Endothelial cell of umbilical vein (primary cell): ENCODE measurements at regions not wholly inside any gene's neighbourhood (a gene's known extent, or its start where the extent isn't known, plus 50 kb on each side); places are given as distances from the start of the nearest gene placed in this dataset.

Experiments used
- BruUV-seq: library from RNA; stranded (reverse); fragments of 400-500 nt; replicated peaks from 2 replicates; lab custom pipeline; 2021; lab: Mats Ljungman, UMichigan
- CTCF ChIA-PET: fragments of 300-600, 350-600 bp; sonication (Branson Sonifier 250); formaldehyde crosslinking; loops from one replicate; lab custom pipeline; 2021; ENCODE audit warnings: antibody characterized with exemption, inconsistent platforms; lab: Charles Lee
- POLR2A ChIA-PET: fragments of 300-600, 350-600 bp; sonication (Branson Sonifier 250); formaldehyde crosslinking; loops from one replicate; lab custom pipeline; 2021; ENCODE audit warnings: antibody characterized with exemption, inconsistent platforms; lab: Charles Lee
- DNase-seq: peaks from one replicate; pipeline ENCODE4 v3.0.0-alpha.2; 2011; ENCODE audit warnings: low read depth, low spot score
- FAIRE-seq: peaks from 2 replicates; lab custom pipeline; 2011; peaks lifted over from hg19 to GRCh38; lab: Jason Lieb, UNC
- H2AFZ ChIP-seq: 2 replicates; pipeline ENCODE4 v1.6.0; 2012; ENCODE audit warnings: low read depth, low read length, control low read depth, inconsistent platforms
- H3K27ac ChIP-seq: 2 replicates; pipeline ENCODE4 v1.5.1; 2011; ENCODE audit warnings: low read depth, mild to moderate bottlenecking, control low read depth, low read length, moderate library complexity; ENCODE audit not compliant: insufficient read depth
- H3K27me3 ChIP-seq, 2 experiments: 2 replicates each; pipeline versions ENCODE4 v1.6.0 to v1.6.1; 2011; ENCODE audit warnings: low read length in 2 of 2, mixed read lengths in 1 of 2; ENCODE audit not compliant: control insufficient read depth in 2 of 2, insufficient read depth in 2 of 2
- H3K36me3 ChIP-seq, 2 experiments: 2 replicates in 1 of 2; 3 replicates in 1 of 2; pipeline ENCODE4 v1.5.1; 2011; ENCODE audit warnings: low read length in 2 of 2, mild to moderate bottlenecking in 1 of 2, moderate library complexity in 1 of 2; ENCODE audit not compliant: control insufficient read depth in 2 of 2, insufficient read depth in 2 of 2; ENCODE audit errors: extremely low read depth in 1 of 2
- H3K4me1 ChIP-seq: 3 replicates; pipeline ENCODE4 v1.5.1; 2011; ENCODE audit warnings: mild to moderate bottlenecking, low read length; ENCODE audit not compliant: control insufficient read depth, insufficient read depth; ENCODE audit errors: extremely low read depth
- H3K4me2 ChIP-seq: 2 replicates; pipeline ENCODE4 v1.6.1; 2011; ENCODE audit warnings: low read length, control low read depth, mixed read lengths; ENCODE audit not compliant: insufficient read depth
- H3K4me3 ChIP-seq, 3 experiments: fragments of 200-600 bp in 1 of 3; sonication (generic), shearing (Covaris generic) in 1 of 3; replicated peaks in 1 of 3; 2 replicates each; pipeline ENCODE4 v1.5.1; 2011 to 2016; ENCODE audit warnings: control low read depth in 3 of 3, low read length in 3 of 3, mild to moderate bottlenecking in 2 of 3, inconsistent platforms in 1 of 3, low read depth in 1 of 3, moderate library complexity in 1 of 3; ENCODE audit not compliant: insufficient read depth in 1 of 3
- H3K79me2 ChIP-seq: 2 replicates; pipeline ENCODE4 v1.6.0; 2012; ENCODE audit warnings: low read length, inconsistent platforms; ENCODE audit not compliant: control insufficient read depth, insufficient read depth
- H3K9ac ChIP-seq: replicated peaks from 2 replicates; pipeline ENCODE3; 2011; ENCODE audit warnings: low read length, control low read depth; ENCODE audit not compliant: insufficient read depth; ENCODE audit errors: extremely low read depth
- H3K9me1 ChIP-seq: replicated peaks from 3 replicates; pipeline ENCODE4 v1.6.0; 2011; ENCODE audit warnings: mild to moderate bottlenecking, low read length; ENCODE audit not compliant: control insufficient read depth, insufficient read depth; ENCODE audit errors: extremely low read depth
- H3K9me3 ChIP-seq: replicated peaks from 2 replicates; pipeline ENCODE4 v1.5.1; 2012; ENCODE audit warnings: low read length, inconsistent platforms; ENCODE audit not compliant: control insufficient read depth, insufficient read depth
- H4K20me1 ChIP-seq: replicated peaks from 2 replicates; pipeline ENCODE3; 2011; ENCODE audit warnings: mild to moderate bottlenecking, low read length; ENCODE audit not compliant: control insufficient read depth, insufficient read depth; ENCODE audit errors: extremely low read depth
- EZH2 ChIP-seq: IDR thresholded peaks from 2 replicates; pipeline ENCODE4 v1.6.1; 2012; ENCODE audit warnings: borderline replicate concordance, low read depth, mild to moderate bottlenecking, moderate library complexity, low read length, inconsistent platforms; ENCODE audit not compliant: severe bottlenecking
- FOS ChIP-seq: IDR thresholded peaks from 2 replicates; pipeline ENCODE4 v1.6.1; 2011; ENCODE audit warnings: mild to moderate bottlenecking, low read length, moderate library complexity, borderline replicate concordance; ENCODE audit not compliant: insufficient read depth
- GATA2 ChIP-seq: IDR thresholded peaks from 2 replicates; pipeline ENCODE4 v1.7.0; 2011; ENCODE audit warnings: low read depth, mild to moderate bottlenecking, moderate library complexity, mixed read lengths, low read length; ENCODE audit not compliant: insufficient read length, insufficient read depth
- JUN ChIP-seq: IDR thresholded peaks from 2 replicates; pipeline ENCODE4 v1.6.1; 2011; ENCODE audit warnings: borderline replicate concordance, low read depth; ENCODE audit not compliant: insufficient read length, insufficient read depth
- MYC ChIP-seq: IDR thresholded peaks from one replicate; pipeline ENCODE4 v1.6.1; 2011; ENCODE audit warnings: mild to moderate bottlenecking, low read depth, low read length
- POLR2A ChIP-seq: IDR thresholded peaks from 2 replicates; pipeline ENCODE4 v1.6.1; 2012; ENCODE audit warnings: low read depth, mild to moderate bottlenecking, control low read depth, low read length
- POLR2AphosphoS5 ChIP-seq: IDR thresholded peaks from 2 replicates; pipeline ENCODE4 v1.6.1; 2012; ENCODE audit warnings: low read depth, mild to moderate bottlenecking, control low read depth, low read length, moderate library complexity; ENCODE audit not compliant: insufficient read depth
- dilution Hi-C: fragments of 300-500 bp; cut with MboI; formaldehyde crosslinking; loops from one replicate; pipeline ENCODE4 v1.15.0; 2019; ENCODE audit warnings: low sequenced_read_pairs; ENCODE audit not compliant: extremely low pct_ligation_motif_present
- intact Hi-C: fragments of 100-400 bp; cut with micrococcal nuclease; formaldehyde crosslinking; loops from one replicate; pipeline ENCODE4 v1.10.0; 2022
- TF ChIP-seq, protein P1 (sequence below), 2 donors: IDR thresholded peaks; 1 replicate in 1 of 2; 2 replicates in 1 of 2; pipeline ENCODE4 v1.5.1; 2011; ENCODE audit warnings: low read length in 2 of 2, mild to moderate bottlenecking in 2 of 2, moderate library complexity in 2 of 2, control low read depth in 1 of 2, inconsistent platforms in 1 of 2, low read depth in 1 of 2; ENCODE audit not compliant: insufficient read depth in 1 of 2; ENCODE audit errors: extremely low read depth in 1 of 2
- TF ChIP-seq, protein P2 (sequence below): IDR thresholded peaks from 2 replicates; pipeline ENCODE4 v1.6.1; 2011; ENCODE audit not compliant: insufficient read depth, insufficient read length

DNA sequence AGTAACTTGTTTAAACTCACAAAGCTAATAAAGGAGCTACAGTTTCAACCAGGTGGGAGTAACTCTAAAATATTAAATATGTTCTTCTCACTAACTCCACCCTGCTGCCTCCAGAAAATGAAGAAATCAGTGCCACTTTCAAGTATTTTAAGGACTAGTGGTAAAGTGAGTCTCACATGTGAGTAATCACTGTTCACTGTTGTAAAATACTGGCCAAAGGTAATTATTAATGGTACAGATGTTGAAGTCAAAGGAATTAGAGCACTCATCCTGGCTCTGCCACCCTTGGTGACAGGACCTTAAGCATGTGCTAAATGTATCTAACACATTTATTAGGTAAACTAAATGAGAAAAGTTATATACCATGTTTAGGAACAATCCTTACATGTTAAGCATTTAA lies 430.7 kb downstream of the BRINP1 start:
- dilution Hi-C loops: no loop called here
- POLR2A ChIA-PET: no interaction called here
- no peak for TF ChIP-seq POLR2A
- no peak for TF ChIP-seq POLR2AphosphoS5
- TF ChIP-seq JUN: no peak
- TF ChIP-seq, protein P1, sequence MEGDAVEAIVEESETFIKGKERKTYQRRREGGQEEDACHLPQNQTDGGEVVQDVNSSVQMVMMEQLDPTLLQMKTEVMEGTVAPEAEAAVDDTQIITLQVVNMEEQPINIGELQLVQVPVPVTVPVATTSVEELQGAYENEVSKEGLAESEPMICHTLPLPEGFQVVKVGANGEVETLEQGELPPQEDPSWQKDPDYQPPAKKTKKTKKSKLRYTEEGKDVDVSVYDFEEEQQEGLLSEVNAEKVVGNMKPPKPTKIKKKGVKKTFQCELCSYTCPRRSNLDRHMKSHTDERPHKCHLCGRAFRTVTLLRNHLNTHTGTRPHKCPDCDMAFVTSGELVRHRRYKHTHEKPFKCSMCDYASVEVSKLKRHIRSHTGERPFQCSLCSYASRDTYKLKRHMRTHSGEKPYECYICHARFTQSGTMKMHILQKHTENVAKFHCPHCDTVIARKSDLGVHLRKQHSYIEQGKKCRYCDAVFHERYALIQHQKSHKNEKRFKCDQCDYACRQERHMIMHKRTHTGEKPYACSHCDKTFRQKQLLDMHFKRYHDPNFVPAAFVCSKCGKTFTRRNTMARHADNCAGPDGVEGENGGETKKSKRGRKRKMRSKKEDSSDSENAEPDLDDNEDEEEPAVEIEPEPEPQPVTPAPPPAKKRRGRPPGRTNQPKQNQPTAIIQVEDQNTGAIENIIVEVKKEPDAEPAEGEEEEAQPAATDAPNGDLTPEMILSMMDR (IDR thresholded peaks at IDR 0.05; ENCODE audit: extremely low read depth in 1 of 2, insufficient read depth in 1 of 2, low read depth in 1 of 2, low read length in 2 of 2): no peak
- no peak for TF ChIP-seq FOS
- TF ChIP-seq EZH2: no peak
- no peak for TF ChIP-seq GATA2
- TF ChIP-seq MYC: no peak
- TF ChIP-seq, protein P2, sequence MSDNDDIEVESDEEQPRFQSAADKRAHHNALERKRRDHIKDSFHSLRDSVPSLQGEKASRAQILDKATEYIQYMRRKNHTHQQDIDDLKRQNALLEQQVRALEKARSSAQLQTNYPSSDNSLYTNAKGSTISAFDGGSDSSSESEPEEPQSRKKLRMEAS: no peak

More for the DNA sequence above, 430.7 kb downstream of the BRINP1 start:
- Histone ChIP-seq H2AFZ (no peak overlapping the region), H3K4me2 (no peak overlapping the region), H3K27me3 (no peaks in the 10 kb centered on the region), H3K36me3 (no peaks in the 10 kb centered on the region), H3K4me1 (no peaks in the 10 kb centered on the region), H3K27ac (no peak overlapping the region), H3K9ac (no peak overlapping the region), H4K20me1 (no peaks in the 10 kb centered on the region), H3K4me3 (no peak overlapping the region), H3K9me3 (no peaks in the 10 kb centered on the region), H3K9me1 (no peaks in the 10 kb centered on the region), H3K79me2 (no peaks in the 10 kb centered on the region)
- FAIRE-seq: no peak
- intact Hi-C loops: no loop called here
- BruUV-seq: no TSS peak
- CTCF ChIA-PET: no interaction called here
- DNase-seq: no peak
